Choroid plexus epithelial cell (primary cell): ENCODE measurements at regions not wholly inside any gene's neighbourhood (a gene's known extent, or its start where the extent isn't known, plus 50 kb on each side); places are given as distances from the start of the nearest gene placed in this dataset.
A peak's percentile ranks its signal among the peaks of the same experiment; 100 is the strongest.

Source experiments
- DNase-seq: peaks from one replicate; pipeline ENCODE4 v3.0.0-alpha.2; 2010; ENCODE audit warnings: low read depth
- H3K4me3 ChIP-seq: 2 replicates; pipeline ENCODE4 v1.5.1; 2011; ENCODE audit warnings: low read depth, mild to moderate bottlenecking, control low read depth, low read length, moderate library complexity
- TF ChIP-seq, protein P1 (sequence below): conservative IDR thresholded peaks from 2 replicates; pipeline ENCODE4 v1.5.1; 2011; ENCODE audit warnings: low read depth, mild to moderate bottlenecking, control low read depth, inconsistent platforms, low read length, moderate library complexity

DNA sequence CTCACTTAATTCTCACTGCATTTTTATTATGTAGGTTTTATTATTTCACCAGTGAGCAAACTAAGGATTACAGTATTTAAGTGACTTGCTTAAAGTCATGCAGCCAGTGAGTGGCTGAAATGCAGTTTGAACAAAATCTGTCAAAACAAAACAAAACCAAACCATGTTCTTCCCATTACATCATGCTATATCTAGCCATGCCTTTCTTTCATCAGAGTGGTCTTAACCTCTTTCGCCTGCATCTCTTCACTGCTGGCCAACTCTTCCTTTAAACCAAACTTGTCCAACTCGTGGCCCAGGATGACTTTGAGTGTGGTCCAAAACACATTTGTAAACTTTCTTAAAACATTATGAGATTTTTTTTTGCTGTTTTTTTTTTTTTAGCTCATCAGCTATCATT, 223.2 kb downstream of the PCDH7 start:
- H3K4me3 ChIP-seq, result no peak overlapping the region
- peak; percentile 60 for DNase-seq
- TF ChIP-seq, protein P1, sequence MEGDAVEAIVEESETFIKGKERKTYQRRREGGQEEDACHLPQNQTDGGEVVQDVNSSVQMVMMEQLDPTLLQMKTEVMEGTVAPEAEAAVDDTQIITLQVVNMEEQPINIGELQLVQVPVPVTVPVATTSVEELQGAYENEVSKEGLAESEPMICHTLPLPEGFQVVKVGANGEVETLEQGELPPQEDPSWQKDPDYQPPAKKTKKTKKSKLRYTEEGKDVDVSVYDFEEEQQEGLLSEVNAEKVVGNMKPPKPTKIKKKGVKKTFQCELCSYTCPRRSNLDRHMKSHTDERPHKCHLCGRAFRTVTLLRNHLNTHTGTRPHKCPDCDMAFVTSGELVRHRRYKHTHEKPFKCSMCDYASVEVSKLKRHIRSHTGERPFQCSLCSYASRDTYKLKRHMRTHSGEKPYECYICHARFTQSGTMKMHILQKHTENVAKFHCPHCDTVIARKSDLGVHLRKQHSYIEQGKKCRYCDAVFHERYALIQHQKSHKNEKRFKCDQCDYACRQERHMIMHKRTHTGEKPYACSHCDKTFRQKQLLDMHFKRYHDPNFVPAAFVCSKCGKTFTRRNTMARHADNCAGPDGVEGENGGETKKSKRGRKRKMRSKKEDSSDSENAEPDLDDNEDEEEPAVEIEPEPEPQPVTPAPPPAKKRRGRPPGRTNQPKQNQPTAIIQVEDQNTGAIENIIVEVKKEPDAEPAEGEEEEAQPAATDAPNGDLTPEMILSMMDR, result no peak

DNA sequence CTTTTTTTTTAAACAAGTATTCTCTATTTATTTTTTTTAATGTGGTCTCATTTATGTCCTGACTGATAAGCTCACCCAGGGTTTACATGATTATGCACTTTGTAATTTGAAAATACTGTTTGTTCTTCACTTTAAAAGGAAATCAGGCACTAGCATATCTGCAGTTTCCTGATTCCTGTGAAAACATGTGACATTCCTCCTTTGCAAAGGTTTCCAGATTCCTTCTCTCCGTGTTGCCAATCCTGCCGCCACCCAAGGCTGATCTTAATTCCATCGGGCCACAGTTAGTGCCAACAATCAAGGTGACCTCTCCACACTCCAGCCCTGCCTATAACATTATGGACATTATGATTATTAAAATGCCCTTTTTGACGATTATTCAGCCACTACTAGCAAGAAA, 225.4 kb downstream of the PCDH7 start:
- TF ChIP-seq, protein P1, result no peak
- no peak overlapping the region for H3K4me3 ChIP-seq
- peak; percentile 48 for DNase-seq

DNA sequence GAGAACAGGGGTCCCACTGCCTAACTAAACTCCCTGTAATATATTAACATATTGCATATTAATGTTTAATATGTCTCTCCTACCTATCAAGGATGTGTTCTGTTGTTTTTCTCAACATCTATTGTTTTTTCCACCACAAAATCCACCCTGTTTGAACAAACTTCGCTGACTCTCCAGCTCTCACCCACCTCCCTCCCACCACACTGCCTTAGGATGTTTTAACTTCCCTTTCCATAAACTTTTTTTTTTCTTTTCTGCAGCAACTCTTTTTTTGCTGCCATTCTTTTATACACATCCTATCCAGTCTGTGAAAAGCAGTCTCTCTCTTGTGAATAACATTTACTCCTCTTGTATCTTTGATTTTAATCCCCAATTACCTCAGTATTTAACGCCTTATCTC, 226.1 kb downstream of the PCDH7 start:
- TF ChIP-seq, protein P1, result no peak
- H3K4me3 ChIP-seq, result no peak overlapping the region
- DNase-seq, result no peak

DNA sequence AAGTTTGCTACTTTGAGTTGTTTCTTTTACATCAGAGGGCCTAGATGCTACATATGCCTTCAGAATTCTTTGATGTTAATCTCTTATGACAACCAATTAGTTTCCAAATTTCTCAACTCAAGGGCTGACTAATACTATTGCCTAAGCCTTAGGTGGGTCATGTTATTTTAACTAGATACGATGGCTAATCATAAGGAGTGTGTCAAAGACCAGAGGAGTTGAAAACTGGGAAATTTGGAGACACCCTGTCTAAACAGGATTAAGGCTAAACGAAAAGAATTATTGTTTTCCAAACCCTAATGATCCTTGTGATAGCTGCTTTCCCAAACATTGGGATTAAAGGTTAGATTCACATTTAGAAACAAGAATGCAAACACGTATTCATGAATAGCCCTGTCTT, 228.5 kb downstream of the PCDH7 start:
- H3K4me3 ChIP-seq, result no peak overlapping the region
- TF ChIP-seq, protein P1, result no peak
- peak; percentile 76 for DNase-seq

DNA sequence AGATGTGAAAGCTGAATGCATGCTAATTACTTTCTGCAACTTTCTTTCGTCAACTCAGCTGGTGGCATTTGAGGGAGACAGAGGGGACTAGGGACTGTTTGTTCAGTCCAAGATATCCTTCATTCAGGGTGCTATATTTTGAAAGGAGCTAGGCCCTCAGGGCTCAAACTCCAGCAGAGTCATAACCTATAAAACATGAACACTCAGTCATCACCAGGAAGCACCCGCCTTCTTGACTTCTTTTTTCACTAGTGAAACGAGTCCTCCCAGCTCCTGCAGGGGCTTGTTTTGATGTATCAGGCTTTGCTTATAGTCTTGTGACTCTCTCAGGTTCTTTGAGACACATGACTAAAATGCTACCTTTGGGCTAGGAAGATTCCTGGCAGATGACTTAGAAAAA, 230.6 kb downstream of the PCDH7 start:
- H3K4me3 ChIP-seq, result no peak overlapping the region
- DNase-seq, result no peak
- TF ChIP-seq, protein P1, result no peak

DNA sequence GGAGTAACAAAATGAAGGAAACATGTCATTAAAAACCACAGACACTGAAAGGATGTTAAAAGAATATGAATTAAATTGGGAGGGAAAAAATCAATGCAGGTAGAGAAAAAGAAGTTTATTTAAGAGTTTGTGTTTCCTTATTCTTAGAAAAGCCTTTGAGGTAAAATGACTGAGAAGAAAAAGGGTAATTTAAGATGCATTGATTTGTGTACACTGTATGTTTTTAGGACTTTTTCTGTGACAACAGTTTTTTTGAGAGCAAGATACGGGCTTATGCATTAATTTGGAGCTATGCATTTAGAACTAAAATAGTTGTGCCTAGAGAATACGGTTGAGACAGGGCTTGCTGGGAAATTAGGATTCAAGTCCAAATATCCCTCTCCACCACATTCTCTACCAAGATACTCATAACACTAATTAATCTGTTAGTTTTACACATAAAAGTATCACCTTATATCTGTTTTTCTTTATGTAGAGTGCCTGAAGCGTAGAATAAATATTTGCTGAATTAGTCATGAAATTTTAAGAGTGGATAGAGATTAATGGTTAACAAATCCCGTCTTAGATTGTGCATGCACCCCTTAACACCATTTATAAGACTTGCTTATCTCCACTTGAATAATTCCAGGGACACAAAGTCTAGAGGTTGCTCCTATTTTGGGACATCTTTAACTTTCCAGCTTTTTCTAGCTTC, 232.5 kb downstream of the PCDH7 start:
- H3K4me3 ChIP-seq, result no peak overlapping the region
- TF ChIP-seq, protein P1, result no peak
- no peak for DNase-seq

DNA sequence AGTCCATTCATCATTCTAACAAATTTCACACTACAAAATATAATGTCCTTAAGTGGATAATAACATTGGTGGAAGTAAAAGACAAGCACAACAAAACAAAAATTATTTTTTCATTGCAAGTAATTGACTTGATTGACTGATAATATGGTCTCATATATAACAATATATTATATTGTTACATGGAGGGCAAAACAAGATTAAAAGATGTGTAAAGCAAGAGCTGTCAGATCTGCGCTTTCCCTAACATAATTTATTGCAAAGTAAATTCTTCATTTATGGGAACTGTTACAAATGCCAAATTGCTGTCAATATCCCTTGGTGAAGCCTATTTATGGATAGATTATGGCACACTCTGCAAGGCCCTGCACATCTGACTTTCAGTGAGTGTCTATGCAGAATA, 233.6 kb downstream of the PCDH7 start:
- DNase-seq, result no peak
- TF ChIP-seq, protein P1, result no peak
- H3K4me3 ChIP-seq, result no peak overlapping the region
